ENCODE measurements at regions not wholly inside any gene's neighbourhood (a gene's known extent, or its start where the extent isn't known, plus 50 kb on each side); places are given as distances from the start of the nearest gene placed in this dataset.

DNA sequence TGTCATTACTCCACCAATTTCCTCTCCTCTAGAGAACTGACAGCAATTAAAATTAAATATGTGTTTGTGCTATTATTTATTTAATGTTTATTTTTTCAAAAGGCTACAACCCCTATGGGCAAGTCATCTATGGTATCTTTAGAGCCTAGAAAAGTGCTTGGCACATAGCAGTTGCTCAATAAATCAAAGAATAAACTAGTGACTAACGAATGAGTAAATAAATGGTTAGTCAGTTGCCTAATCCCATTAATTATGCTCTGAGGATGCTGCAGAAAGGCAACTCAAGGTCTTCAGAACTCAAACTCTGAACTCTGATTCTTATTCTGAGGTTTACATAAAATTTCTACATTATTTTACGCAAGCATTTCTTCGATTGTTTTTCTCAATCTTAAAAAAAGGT, 193.0 kb upstream of the TSHZ2 start:
- no peak overlapping the region for H2AFZ ChIP-seq (ENCODE audit: low read length)
- no peaks in the 10 kb centered on the region for H3K4me1 ChIP-seq (ENCODE audit: insufficient read depth, low read length, poor library complexity, severe bottlenecking)
- CTCF ChIA-PET (ENCODE audit: unreplicated experiment): no interaction called here
- intact Hi-C loops (cut with micrococcal nuclease; ENCODE audit: unreplicated experiment): no loop called here
- H3K79me2 ChIP-seq (ENCODE audit: insufficient read depth, low read depth, low read length): no peaks in the 10 kb centered on the region
- H3K36me3 ChIP-seq (ENCODE audit: insufficient read depth, low read length): no peaks in the 10 kb centered on the region
- H3K4me3 ChIP-seq (ENCODE audit: low read depth, low read length, poor library complexity, severe bottlenecking): no peak overlapping the region
- H3K9me2 ChIP-seq (ENCODE audit: insufficient read depth, low read length): no peaks in the 10 kb centered on the region
- H3K27ac ChIP-seq (ENCODE audit: low read depth, low read length, poor library complexity, severe bottlenecking): no peak overlapping the region
- TF ChIP-seq, protein P1, sequence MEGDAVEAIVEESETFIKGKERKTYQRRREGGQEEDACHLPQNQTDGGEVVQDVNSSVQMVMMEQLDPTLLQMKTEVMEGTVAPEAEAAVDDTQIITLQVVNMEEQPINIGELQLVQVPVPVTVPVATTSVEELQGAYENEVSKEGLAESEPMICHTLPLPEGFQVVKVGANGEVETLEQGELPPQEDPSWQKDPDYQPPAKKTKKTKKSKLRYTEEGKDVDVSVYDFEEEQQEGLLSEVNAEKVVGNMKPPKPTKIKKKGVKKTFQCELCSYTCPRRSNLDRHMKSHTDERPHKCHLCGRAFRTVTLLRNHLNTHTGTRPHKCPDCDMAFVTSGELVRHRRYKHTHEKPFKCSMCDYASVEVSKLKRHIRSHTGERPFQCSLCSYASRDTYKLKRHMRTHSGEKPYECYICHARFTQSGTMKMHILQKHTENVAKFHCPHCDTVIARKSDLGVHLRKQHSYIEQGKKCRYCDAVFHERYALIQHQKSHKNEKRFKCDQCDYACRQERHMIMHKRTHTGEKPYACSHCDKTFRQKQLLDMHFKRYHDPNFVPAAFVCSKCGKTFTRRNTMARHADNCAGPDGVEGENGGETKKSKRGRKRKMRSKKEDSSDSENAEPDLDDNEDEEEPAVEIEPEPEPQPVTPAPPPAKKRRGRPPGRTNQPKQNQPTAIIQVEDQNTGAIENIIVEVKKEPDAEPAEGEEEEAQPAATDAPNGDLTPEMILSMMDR (conservative IDR thresholded peaks at IDR 0.05; ENCODE audit: low read length): no peak
- no peak for TF ChIP-seq EZH2phosphoT487 (IDR thresholded peaks at IDR 0.05; ENCODE audit: borderline replicate concordance, low read depth, low read length)
- H4K20me1 ChIP-seq (ENCODE audit: insufficient read depth, low read length): no peaks in the 10 kb centered on the region
- 0 out of 2 replicates have a peak, but pooled peaks cover 7% of the 10 kb centered on the region for H3K9me3 ChIP-seq (ENCODE audit: low read length)
- POLR2A ChIA-PET: no interaction called here
- H3K4me2 ChIP-seq (ENCODE audit: low read length): no peak overlapping the region
- no TSS peak for BruUV-seq (replicated peaks)
- DNase-seq (ENCODE audit: low spot score): no peak

DNA sequence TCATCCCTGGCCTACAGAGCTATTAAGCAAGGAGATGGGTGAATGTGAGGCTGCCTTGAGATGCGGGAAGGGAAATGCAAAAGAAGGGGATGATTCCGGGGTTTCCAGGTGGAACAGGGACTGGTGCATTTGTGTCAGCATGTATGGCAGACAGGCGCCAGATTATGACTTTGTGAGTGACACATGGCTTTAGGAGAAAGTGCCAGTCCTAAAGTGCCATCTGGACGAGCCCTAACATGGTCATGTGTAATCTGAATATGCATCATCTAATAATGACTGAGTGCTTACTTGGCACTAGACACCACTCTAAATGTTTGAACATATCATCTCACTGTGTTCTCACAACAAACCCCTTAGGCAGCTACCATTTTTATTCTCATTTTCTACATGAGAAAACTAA, 195.0 kb upstream of the TSHZ2 start:
- intact Hi-C loops (cut with micrococcal nuclease; ENCODE audit: unreplicated experiment): no loop called here
- Histone ChIP-seq H3K36me3 (ENCODE audit: insufficient read depth, low read length) (no peaks in the 10 kb centered on the region), H2AFZ (ENCODE audit: low read length) (no peak overlapping the region), H3K27ac (ENCODE audit: low read depth, low read length, poor library complexity, severe bottlenecking) (no peak overlapping the region), H3K9me2 (ENCODE audit: insufficient read depth, low read length) (no peaks in the 10 kb centered on the region), H3K4me3 (ENCODE audit: low read depth, low read length, poor library complexity, severe bottlenecking) (no peak overlapping the region), H3K79me2 (ENCODE audit: insufficient read depth, low read depth, low read length) (no peaks in the 10 kb centered on the region), H3K4me1 (ENCODE audit: insufficient read depth, low read length, poor library complexity, severe bottlenecking) (no peaks in the 10 kb centered on the region), H3K9me3 (ENCODE audit: low read length) (no peaks in the 10 kb centered on the region), H4K20me1 (ENCODE audit: insufficient read depth, low read length) (no peaks in the 10 kb centered on the region), H3K4me2 (ENCODE audit: low read length) (no peak overlapping the region)
- DNase-seq (ENCODE audit: low spot score): no peak
- ChIA-PET POLR2A (no interaction called here), CTCF (ENCODE audit: unreplicated experiment) (no interaction called here)
- TF ChIP-seq, protein P1 (conservative IDR thresholded peaks at IDR 0.05; ENCODE audit: low read length): no peak
- TF ChIP-seq EZH2phosphoT487 (IDR thresholded peaks at IDR 0.05; ENCODE audit: borderline replicate concordance, low read depth, low read length): no peak
- no TSS peak for BruUV-seq (replicated peaks)

DNA sequence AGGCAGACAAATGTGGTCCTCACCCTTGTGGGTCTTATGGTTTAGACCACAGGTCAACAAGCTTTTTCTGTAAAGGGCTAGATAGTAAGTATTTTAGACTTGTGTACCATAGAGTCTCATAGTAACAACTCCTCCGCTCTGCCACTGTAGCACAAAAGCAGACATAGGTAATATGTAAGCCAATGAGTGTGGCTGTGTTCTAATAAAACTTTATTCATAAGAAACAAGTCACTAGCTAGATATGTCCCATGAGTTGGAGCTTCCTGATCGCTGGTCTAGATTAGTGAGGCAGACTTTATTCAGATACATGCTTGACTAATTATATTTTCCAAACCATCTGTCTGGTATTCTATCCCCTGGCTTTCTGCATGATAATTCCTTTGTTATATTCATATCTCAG, 196.4 kb upstream of the TSHZ2 start:
- TF ChIP-seq EZH2phosphoT487 (IDR thresholded peaks at IDR 0.05; ENCODE audit: borderline replicate concordance, low read depth, low read length): no peak
- TF ChIP-seq, protein P1 (conservative IDR thresholded peaks at IDR 0.05; ENCODE audit: low read length): no peak
- Histone ChIP-seq H3K4me3 (ENCODE audit: low read depth, low read length, poor library complexity, severe bottlenecking) (no peak overlapping the region), H3K9me3 (ENCODE audit: low read length) (no peaks in the 10 kb centered on the region), H3K4me1 (ENCODE audit: insufficient read depth, low read length, poor library complexity, severe bottlenecking) (no peaks in the 10 kb centered on the region), H3K4me2 (ENCODE audit: low read length) (no peak overlapping the region), H3K79me2 (ENCODE audit: insufficient read depth, low read depth, low read length) (no peaks in the 10 kb centered on the region), H4K20me1 (ENCODE audit: insufficient read depth, low read length) (no peaks in the 10 kb centered on the region), H3K9me2 (ENCODE audit: insufficient read depth, low read length) (no peaks in the 10 kb centered on the region), H3K27ac (ENCODE audit: low read depth, low read length, poor library complexity, severe bottlenecking) (no peak overlapping the region), H2AFZ (ENCODE audit: low read length) (no peak overlapping the region), H3K36me3 (ENCODE audit: insufficient read depth, low read length) (no peaks in the 10 kb centered on the region)
- ChIA-PET POLR2A (interaction anchor here (0.7 kb wide), 1 partner anchor 265 kb away, joined by 3 read pairs; no protein-coding TSS in a partner anchor), CTCF (ENCODE audit: unreplicated experiment) (no interaction called here)
- DNase-seq (ENCODE audit: low spot score): no peak
- intact Hi-C loops (cut with micrococcal nuclease; ENCODE audit: unreplicated experiment): no loop called here
- BruUV-seq (replicated peaks): no TSS peak
